HepG2 (cell line): ENCODE measurements at regions not wholly inside any gene's neighbourhood (a gene's known extent, or its start where the extent isn't known, plus 50 kb on each side); places are given as distances from the start of the nearest gene placed in this dataset.

Source experiments
- CBX1 ChIP-seq: IDR thresholded peaks from one replicate; pipeline ENCODE4 v1.6.1; 2016; ENCODE audit warnings: antibody characterized with exemption, low read depth
- CTCF ChIP-seq: sonication (generic); formaldehyde crosslinking; IDR thresholded peaks from 2 replicates; pipeline ENCODE4 v1.5.0; 2020; ENCODE audit warnings: mild to moderate bottlenecking, missing genetic modification reagents, moderate library complexity
- E2F1 ChIP-seq: sonication (generic); formaldehyde crosslinking; IDR thresholded peaks from 2 replicates; pipeline ENCODE4 v1.5.0; 2020; ENCODE audit warnings: missing genetic modification reagents
- EP300 ChIP-seq, 3 experiments: sonication (generic) in 1 of 3; formaldehyde crosslinking in 1 of 3; IDR thresholded peaks; 2 replicates each; pipeline versions ENCODE4 v1.5.1 to v1.6.1; 2011 to 2020; ENCODE audit warnings: low read depth in 2 of 3, low read length in 2 of 3, borderline replicate concordance in 1 of 3, improper control_type of control experiment in 1 of 3, mild to moderate bottlenecking in 1 of 3, missing genetic modification reagents in 1 of 3, moderate library complexity in 1 of 3
- MXD1 ChIP-seq: sonication (generic); formaldehyde crosslinking; IDR thresholded peaks from 2 replicates; pipeline ENCODE4 v1.4.0; 2020; ENCODE audit warnings: mild to moderate bottlenecking, missing genetic modification reagents
- NR1H2 ChIP-seq: sonication (generic); formaldehyde crosslinking; IDR thresholded peaks from 2 replicates; pipeline ENCODE4 v1.8.1; 2022; ENCODE audit warnings: low read depth, missing genetic modification reagents, borderline replicate concordance
- TAF1 ChIP-seq: sonication (generic); formaldehyde crosslinking; IDR thresholded peaks from 2 replicates; pipeline ENCODE4 v1.4.0; 2020; ENCODE audit warnings: missing genetic modification reagents
- ZNF207 ChIP-seq: fragments of 450-650 bp; IDR thresholded peaks from 2 replicates; pipeline ENCODE4 v1.6.1; 2016; ENCODE audit warnings: antibody characterized with exemption, borderline replicate concordance
- ZNF678 ChIP-seq: sonication (generic); formaldehyde crosslinking; IDR thresholded peaks from 2 replicates; pipeline ENCODE4 v1.4.0; 2020; ENCODE audit warnings: mild to moderate bottlenecking, missing genetic modification reagents

- TF ChIP-seq EP300 (IDR thresholded peaks at IDR 0.05; ENCODE audit: low read depth in 2 of 2, low read length in 2 of 2) (no peak), EP300 (CRISPR knock-in tag; IDR thresholded peaks at IDR 0.05; ENCODE audit: borderline replicate concordance) (no peak), CBX1 (no peak), ZNF678 (CRISPR knock-in tag) (no peak), CTCF (CRISPR knock-in tag) (no peak), E2F1 (CRISPR knock-in tag) (no peak), ZNF207 (no peak), MXD1 (CRISPR knock-in tag) (no peak), TAF1 (no peak), NR1H2 (CRISPR knock-in tag) (no peak)
Measured at GRCh38 chr10:91012502-91012901, 91.6 kb upstream of the ANKRD1 start.
